ENCODE measurements at regions not wholly inside any gene's neighbourhood (a gene's known extent, or its start where the extent isn't known, plus 50 kb on each side); places are given as distances from the start of the nearest gene placed in this dataset.

GRCh38 chr5:68771221-68771620 is 322.6 kb upstream of the SLC30A5 start:
- POLR2A ChIA-PET: no interaction called here
- BruUV-seq (replicated peaks): no TSS peak
- intact Hi-C loops (cut with micrococcal nuclease; ENCODE audit: unreplicated experiment): no loop called here

GRCh38 chr5:68771732-68772131 is 322.1 kb upstream of the SLC30A5 start:
- Histone ChIP-seq H3K4me1 (ENCODE audit: control insufficient read depth, insufficient read depth, low read length) (no peaks in the 10 kb centered on the region), H3K9me3 (ENCODE audit: control insufficient read depth, insufficient read depth, low read depth, low read length) (no peaks in the 10 kb centered on the region), H3K4me3 (ENCODE audit: low read depth in 2 of 2, low read length in 2 of 2) (no peak overlapping the region), H3K27ac (ENCODE audit: low read length) (no peak overlapping the region), H3K27me3 (ENCODE audit: control insufficient read depth, insufficient read depth, low read length) (no peaks in the 10 kb centered on the region), H3K36me3 (ENCODE audit: control insufficient read depth, insufficient read depth, low read length) (no peaks in the 10 kb centered on the region)
- ChIA-PET CTCF (no interaction called here), POLR2A (no interaction called here)
- intact Hi-C loops (cut with micrococcal nuclease; ENCODE audit: unreplicated experiment): no loop called here
- no peak for ATAC-seq
- no peak for DNase-seq (ENCODE audit: low read depth, low spot score)
- in situ Hi-C loops (cut with HindIII; ENCODE audit: low pct_unique_long_range_greater_than_20kb, low sequenced_read_pairs): no loop called here
- no TSS peak for BruUV-seq (replicated peaks)
- no peak for TF ChIP-seq REST (IDR thresholded peaks at IDR 0.05; ENCODE audit: insufficient read depth in 1 of 2, low read depth in 2 of 2, low read length in 1 of 2)
- no peak for TF ChIP-seq SIN3A (IDR thresholded peaks at IDR 0.05; ENCODE audit: borderline replicate concordance, insufficient read depth, low read depth, low read length)
- no peak for TF ChIP-seq POLR2AphosphoS5 (IDR thresholded peaks at IDR 0.05; ENCODE audit: low read depth, low read length)
- no peak for TF ChIP-seq TCF7L2 (IDR thresholded peaks at IDR 0.05; ENCODE audit: low read depth, low read length)
- no peak for TF ChIP-seq CTCF (IDR thresholded peaks at IDR 0.05)

More at GRCh38 chr5:68771221-68771620, 322.6 kb upstream of the SLC30A5 start:
- TF ChIP-seq REST (IDR thresholded peaks at IDR 0.05; ENCODE audit: insufficient read depth in 1 of 2, low read depth in 2 of 2, low read length in 1 of 2): no peak
- TF ChIP-seq TCF7L2 (IDR thresholded peaks at IDR 0.05; ENCODE audit: low read depth, low read length): no peak
- no peak for TF ChIP-seq CTCF (IDR thresholded peaks at IDR 0.05)
- TF ChIP-seq POLR2AphosphoS5 (IDR thresholded peaks at IDR 0.05; ENCODE audit: low read depth, low read length): no peak
- no peak for TF ChIP-seq SIN3A (IDR thresholded peaks at IDR 0.05; ENCODE audit: borderline replicate concordance, insufficient read depth, low read depth, low read length)
- in situ Hi-C loops (cut with HindIII; ENCODE audit: low pct_unique_long_range_greater_than_20kb, low sequenced_read_pairs): no loop called here
- CTCF ChIA-PET: no interaction called here
- Histone ChIP-seq H3K4me3 (ENCODE audit: low read depth in 2 of 2, low read length in 2 of 2) (no peak overlapping the region), H3K9me3 (ENCODE audit: control insufficient read depth, insufficient read depth, low read depth, low read length) (no peaks in the 10 kb centered on the region), H3K27me3 (ENCODE audit: control insufficient read depth, insufficient read depth, low read length) (no peaks in the 10 kb centered on the region), H3K4me1 (ENCODE audit: control insufficient read depth, insufficient read depth, low read length) (no peaks in the 10 kb centered on the region), H3K36me3 (ENCODE audit: control insufficient read depth, insufficient read depth, low read length) (no peaks in the 10 kb centered on the region), H3K27ac (ENCODE audit: low read length) (no peak overlapping the region)
- ATAC-seq: no peak
- DNase-seq (ENCODE audit: low read depth, low spot score): no peak
